ENCODE measurements at regions not wholly inside any gene's neighbourhood (a gene's known extent, or its start where the extent isn't known, plus 50 kb on each side); places are given as distances from the start of the nearest gene placed in this dataset.
"Not testable (repeated sequence)": the region's sequence is repeated elsewhere in the genome, so short reads cannot be mapped to it uniquely, and the experiment has no call there.

DNA sequence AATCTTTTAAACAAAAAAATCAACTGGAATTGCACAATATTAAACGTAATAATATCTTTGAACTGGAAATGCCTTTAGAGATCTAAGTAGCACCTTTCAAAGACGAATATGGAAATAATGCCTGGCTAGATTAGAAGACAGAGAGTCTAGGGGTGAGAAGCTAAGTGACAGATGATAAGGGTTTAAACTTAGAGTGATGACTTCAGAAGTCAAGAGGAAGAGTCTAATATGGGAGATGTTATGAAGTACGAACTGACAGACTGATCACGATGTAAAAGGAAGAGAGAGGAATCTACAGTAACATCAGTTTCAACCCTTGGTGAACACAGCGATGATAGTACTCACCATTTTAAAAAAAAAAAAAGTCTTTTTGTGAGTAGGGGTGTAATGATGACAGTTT lies 57.9 kb downstream of the HINT1 start:
- Histone ChIP-seq H3K9ac (ENCODE audit: extremely low read depth, low read length, poor library complexity, severe bottlenecking) (no peak overlapping the region), H3K4me3 (ENCODE audit: low read length) (no peak overlapping the region), H3K36me3 (ENCODE audit: control insufficient read depth, insufficient read depth, low read length) (no peaks in the 10 kb centered on the region), H3K4me1 (ENCODE audit: control insufficient read depth, insufficient read depth, low read length) (no peaks in the 10 kb centered on the region), H3K27ac (ENCODE audit: low read depth, low read length) (no peak overlapping the region), H3K9me3 (ENCODE audit: control insufficient read depth, low read length) (no peaks in the 10 kb centered on the region), H3K27me3 (ENCODE audit: control insufficient read depth, insufficient read depth, low read length, poor library complexity, severe bottlenecking) (no peaks in the 10 kb centered on the region)
- Mint-ChIP-seq H3K27me3 (ENCODE audit: insufficient read depth) (no peaks in the 10 kb centered on the region), H3K4me3 (no peak overlapping the region), H3K36me3 (ENCODE audit: low read depth) (no peaks in the 10 kb centered on the region), H3K9me3 (no peaks in the 10 kb centered on the region), H3K27ac (no peak overlapping the region), H3K4me1 (no peaks in the 10 kb centered on the region)
- TF ChIP-seq, protein P1, sequence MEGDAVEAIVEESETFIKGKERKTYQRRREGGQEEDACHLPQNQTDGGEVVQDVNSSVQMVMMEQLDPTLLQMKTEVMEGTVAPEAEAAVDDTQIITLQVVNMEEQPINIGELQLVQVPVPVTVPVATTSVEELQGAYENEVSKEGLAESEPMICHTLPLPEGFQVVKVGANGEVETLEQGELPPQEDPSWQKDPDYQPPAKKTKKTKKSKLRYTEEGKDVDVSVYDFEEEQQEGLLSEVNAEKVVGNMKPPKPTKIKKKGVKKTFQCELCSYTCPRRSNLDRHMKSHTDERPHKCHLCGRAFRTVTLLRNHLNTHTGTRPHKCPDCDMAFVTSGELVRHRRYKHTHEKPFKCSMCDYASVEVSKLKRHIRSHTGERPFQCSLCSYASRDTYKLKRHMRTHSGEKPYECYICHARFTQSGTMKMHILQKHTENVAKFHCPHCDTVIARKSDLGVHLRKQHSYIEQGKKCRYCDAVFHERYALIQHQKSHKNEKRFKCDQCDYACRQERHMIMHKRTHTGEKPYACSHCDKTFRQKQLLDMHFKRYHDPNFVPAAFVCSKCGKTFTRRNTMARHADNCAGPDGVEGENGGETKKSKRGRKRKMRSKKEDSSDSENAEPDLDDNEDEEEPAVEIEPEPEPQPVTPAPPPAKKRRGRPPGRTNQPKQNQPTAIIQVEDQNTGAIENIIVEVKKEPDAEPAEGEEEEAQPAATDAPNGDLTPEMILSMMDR (conservative IDR thresholded peaks at IDR 0.05) = no peak
- 94 to 96% methylated on average over 5 of the region's 5 CpGs for WGBS, 2 experiments (ENCODE audit: insufficient coverage in 1 of 2, insufficient read length in 1 of 2)
- DNase-seq = no peak

DNA sequence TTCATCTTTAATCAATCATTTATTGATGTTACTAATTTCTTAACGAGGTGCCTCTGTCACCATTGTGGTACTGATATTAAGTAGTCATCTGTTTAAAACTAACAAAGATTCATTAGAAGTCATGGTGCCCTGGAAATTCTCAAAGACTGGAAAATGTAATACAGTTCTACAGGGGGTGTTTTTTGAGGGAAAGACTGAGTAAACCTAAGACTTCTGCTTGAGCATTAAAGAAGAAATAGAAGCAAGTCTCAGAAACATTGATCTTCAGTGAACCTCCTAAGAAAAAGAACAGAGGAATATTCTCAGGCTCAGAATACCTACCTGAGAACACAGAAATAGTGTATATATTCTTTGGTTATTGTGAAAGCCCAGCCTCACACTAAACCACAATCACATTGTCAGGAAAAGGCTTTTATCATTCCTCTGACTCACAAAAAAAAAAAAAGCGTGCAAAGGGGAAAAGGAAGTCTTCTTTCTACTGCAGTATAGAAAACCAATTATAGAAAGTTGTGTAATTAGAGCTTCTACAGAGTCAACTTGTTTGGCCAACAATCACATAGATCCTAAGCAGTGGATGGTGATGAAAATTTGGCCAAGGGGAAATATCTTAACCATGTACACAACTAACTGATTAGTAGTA lies 60.8 kb downstream of the HINT1 start:
- WGBS, 2 experiments (ENCODE audit: insufficient coverage in 1 of 2, insufficient read length in 1 of 2) = 80% methylated on average over 1 of the region's 2 CpGs; no CpG with 5 or more reads in 1 of the 2 experiments
- Histone ChIP-seq H3K27me3 (ENCODE audit: control insufficient read depth, insufficient read depth, low read length, poor library complexity, severe bottlenecking) (no peaks in the 10 kb centered on the region), H3K9me3 (ENCODE audit: control insufficient read depth, low read length) (no peaks in the 10 kb centered on the region), H3K4me1 (ENCODE audit: control insufficient read depth, insufficient read depth, low read length) (no peaks in the 10 kb centered on the region), H3K27ac (ENCODE audit: low read depth, low read length) (no peak overlapping the region), H3K9ac (ENCODE audit: extremely low read depth, low read length, poor library complexity, severe bottlenecking) (no peak overlapping the region), H3K36me3 (ENCODE audit: control insufficient read depth, insufficient read depth, low read length) (no peaks in the 10 kb centered on the region), H3K4me3 (ENCODE audit: low read length) (no peak overlapping the region)
- Mint-ChIP-seq H3K4me1 (no peaks in the 10 kb centered on the region), H3K27me3 (ENCODE audit: insufficient read depth) (no peaks in the 10 kb centered on the region), H3K36me3 (ENCODE audit: low read depth) (no peaks in the 10 kb centered on the region), H3K9me3 (no peaks in the 10 kb centered on the region), H3K4me3 (no peak overlapping the region), H3K27ac (no peak overlapping the region)
- TF ChIP-seq, protein P1 (conservative IDR thresholded peaks at IDR 0.05) = no peak
- no peak for DNase-seq

DNA sequence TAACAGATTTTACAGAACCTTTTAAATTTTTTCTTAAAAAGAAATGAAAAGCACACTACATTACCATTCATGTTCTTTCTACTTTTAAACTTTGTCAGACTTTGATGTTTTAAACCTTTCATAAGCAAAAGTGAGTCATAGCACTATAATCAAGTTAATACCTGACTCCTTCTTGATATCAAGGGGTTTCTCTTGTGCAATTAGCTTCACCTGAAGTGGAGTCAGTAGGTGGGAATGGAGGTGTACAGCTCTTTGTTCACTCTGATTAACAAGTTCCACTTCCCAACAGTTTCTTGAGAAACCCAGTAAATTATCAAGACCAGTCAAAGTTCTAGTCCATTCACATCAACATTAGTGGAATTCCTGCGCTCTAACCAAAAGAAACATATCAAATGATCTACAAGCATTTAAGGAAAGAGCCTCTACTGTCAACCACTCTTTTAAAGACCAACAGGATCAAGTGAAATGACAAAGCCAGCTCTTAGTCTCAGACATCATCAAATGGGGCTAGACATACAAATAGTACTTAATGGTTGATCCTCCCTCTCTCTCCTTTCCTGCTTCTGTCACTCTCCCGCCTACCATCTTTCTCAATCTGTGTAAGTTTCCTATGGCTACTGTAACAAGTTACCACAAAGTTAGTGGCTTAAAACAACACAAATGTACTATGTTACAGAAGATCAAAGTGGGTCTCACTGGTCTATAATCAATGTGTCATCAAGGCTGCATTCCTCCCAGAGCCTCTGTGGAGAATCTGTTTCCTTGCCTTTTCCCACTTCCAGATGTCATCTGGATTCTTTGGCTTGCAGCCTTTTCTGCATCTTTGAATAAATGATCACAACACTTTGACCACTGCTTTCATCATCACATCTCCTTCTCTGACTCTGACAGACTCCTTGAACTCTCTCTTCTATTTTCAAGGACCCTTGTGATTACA lies 68.0 kb downstream of the HINT1 start:
- 73 to 91% methylated on average over 1 to 2 of the region's 2 CpGs for WGBS, 2 experiments (ENCODE audit: insufficient coverage in 1 of 2, insufficient read length in 1 of 2)

DNA sequence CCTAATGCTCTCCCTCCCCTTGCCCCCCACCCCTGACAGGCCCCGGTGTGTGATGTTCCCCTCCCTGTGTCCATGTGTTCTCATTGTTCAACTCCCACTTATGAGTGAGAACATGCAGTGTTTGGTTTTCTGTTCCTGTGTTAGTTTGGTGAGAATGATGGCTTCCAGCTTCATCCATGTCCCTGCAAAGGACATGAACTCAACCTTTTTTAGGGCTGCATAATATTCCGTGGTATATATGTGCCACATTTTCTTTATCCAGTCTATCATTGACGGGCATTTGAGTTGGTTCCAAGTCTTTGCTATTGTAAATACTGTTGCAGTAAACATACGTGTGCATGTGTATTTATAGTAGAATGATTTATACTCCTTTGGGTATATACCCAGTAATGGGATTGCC lies 69.5 kb downstream of the HINT1 start:
- not testable (repeated sequence) for H3K9me3 Mint-ChIP-seq; H3K36me3 ChIP-seq (ENCODE audit: control insufficient read depth, insufficient read depth, low read length); DNase-seq; H3K4me3 Mint-ChIP-seq; H3K4me1 Mint-ChIP-seq; H3K4me3 ChIP-seq (ENCODE audit: low read length); H3K36me3 Mint-ChIP-seq (ENCODE audit: low read depth); H3K27ac ChIP-seq (ENCODE audit: low read depth, low read length); H3K9ac ChIP-seq (ENCODE audit: extremely low read depth, low read length, poor library complexity, severe bottlenecking); H3K27ac Mint-ChIP-seq; H3K27me3 Mint-ChIP-seq (ENCODE audit: insufficient read depth); H3K4me1 ChIP-seq (ENCODE audit: control insufficient read depth, insufficient read depth, low read length); H3K27me3 ChIP-seq (ENCODE audit: control insufficient read depth, insufficient read depth, low read length, poor library complexity, severe bottlenecking); H3K9me3 ChIP-seq (ENCODE audit: control insufficient read depth, low read length)
- 97 to 100% methylated on average over 2 to 4 of the region's 4 CpGs for WGBS, 2 experiments (ENCODE audit: insufficient coverage in 1 of 2, insufficient read length in 1 of 2)

More for the DNA sequence above, 68.0 kb downstream of the HINT1 start:
- Histone ChIP-seq H3K27me3 (ENCODE audit: control insufficient read depth, insufficient read depth, low read length, poor library complexity, severe bottlenecking) (no peaks in the 10 kb centered on the region), H3K9me3 (ENCODE audit: control insufficient read depth, low read length) (no peaks in the 10 kb centered on the region), H3K4me1 (ENCODE audit: control insufficient read depth, insufficient read depth, low read length) (no peaks in the 10 kb centered on the region), H3K36me3 (ENCODE audit: control insufficient read depth, insufficient read depth, low read length) (no peaks in the 10 kb centered on the region), H3K4me3 (ENCODE audit: low read length) (no peak overlapping the region), H3K9ac (ENCODE audit: extremely low read depth, low read length, poor library complexity, severe bottlenecking) (no peak overlapping the region), H3K27ac (ENCODE audit: low read depth, low read length) (no peak overlapping the region)
- peaks cover 2% of the 10 kb centered on the region for H3K9me3 Mint-ChIP-seq
- H3K4me3 Mint-ChIP-seq = no peak overlapping the region
- H3K36me3 Mint-ChIP-seq (ENCODE audit: low read depth) = no peaks in the 10 kb centered on the region
- H3K4me1 Mint-ChIP-seq = no peaks in the 10 kb centered on the region
- TF ChIP-seq, protein P1 (conservative IDR thresholded peaks at IDR 0.05) = no peak
- H3K27me3 Mint-ChIP-seq (ENCODE audit: insufficient read depth) = no peaks in the 10 kb centered on the region
- DNase-seq = no peak
- no peak overlapping the region for H3K27ac Mint-ChIP-seq

Data from endodermal cell (in vitro differentiated cells).